ENCODE measurements at regions not wholly inside any gene's neighbourhood (a gene's known extent, or its start where the extent isn't known, plus 50 kb on each side); places are given as distances from the start of the nearest gene placed in this dataset.

DNA sequence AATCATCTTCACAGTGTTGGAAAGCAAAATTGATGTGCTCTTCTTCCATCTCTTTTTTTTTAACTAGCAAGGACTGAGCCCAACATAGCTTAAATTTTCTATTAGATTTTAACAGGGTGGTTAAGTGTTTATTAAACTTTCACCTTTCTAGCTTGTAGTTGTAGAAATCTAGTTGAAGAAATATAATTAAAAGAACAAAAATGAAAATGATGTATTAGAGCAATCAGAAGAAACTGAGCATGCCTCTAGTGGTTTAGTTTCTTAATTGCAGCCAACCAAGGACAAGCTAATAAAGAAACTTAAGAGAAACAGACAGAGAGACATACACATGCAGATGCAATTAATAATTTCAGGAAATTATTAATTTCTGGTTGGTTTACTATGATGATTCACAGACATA, 673.0 kb upstream of the LMO3 start:
- TF ChIP-seq CTCF (IDR thresholded peaks at IDR 0.05) (no peak), EP300 (IDR thresholded peaks at IDR 0.05) (no peak)
